Activated CD4-positive, alpha-beta T cell treated with anti-CD3 and anti-CD28 coated beads for 1 hour (primary cell): ENCODE measurements at regions not wholly inside any gene's neighbourhood (a gene's known extent, or its start where the extent isn't known, plus 50 kb on each side); places are given as distances from the start of the nearest gene placed in this dataset.

Source experiments
- DNase-seq: peaks from one replicate; pipeline ENCODE4 v3.0.0-alpha.2; 2020

DNA sequence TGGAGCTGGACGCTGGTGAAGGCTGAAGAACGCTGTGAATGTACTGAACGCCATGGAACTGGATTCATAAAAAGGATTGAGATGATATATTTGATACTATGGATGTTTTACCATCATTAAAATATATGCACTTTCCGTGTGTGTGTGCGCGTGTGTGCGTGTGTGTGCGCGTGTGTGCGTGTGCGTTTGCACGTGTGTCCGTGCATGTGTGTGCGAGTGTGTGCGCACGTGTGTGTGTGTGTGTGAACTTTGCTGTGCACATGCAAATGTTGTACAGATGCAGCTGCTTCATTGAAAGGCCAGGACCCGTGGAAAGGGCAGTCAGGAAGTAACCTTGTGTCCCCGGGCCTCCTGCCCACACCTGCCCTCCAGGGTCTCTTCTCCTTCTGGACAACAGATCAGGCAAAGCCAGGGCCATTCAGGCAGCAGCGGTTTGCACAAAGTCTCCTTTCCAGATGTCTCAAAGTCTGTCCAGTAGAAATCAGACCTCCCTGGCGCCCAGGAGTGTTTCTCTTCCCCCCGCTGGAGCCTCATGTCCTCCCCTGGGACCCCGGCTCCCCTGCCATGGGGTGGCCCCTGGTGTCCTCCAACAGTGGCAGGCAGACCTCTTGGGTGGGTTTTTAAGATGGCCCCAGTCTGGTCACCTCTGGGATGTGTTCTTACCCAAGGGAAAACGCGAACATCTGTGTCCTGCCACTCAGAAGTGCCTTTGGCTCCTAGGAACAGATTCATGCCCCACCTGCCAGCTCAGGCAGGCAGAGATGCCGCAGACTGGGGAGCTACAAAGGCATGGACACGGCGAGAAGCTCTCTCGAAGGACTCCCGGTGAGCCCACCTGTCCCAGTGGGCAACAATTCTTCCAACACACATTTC, 86.1 kb upstream of the GPC1 start:
- no peak for DNase-seq

DNA sequence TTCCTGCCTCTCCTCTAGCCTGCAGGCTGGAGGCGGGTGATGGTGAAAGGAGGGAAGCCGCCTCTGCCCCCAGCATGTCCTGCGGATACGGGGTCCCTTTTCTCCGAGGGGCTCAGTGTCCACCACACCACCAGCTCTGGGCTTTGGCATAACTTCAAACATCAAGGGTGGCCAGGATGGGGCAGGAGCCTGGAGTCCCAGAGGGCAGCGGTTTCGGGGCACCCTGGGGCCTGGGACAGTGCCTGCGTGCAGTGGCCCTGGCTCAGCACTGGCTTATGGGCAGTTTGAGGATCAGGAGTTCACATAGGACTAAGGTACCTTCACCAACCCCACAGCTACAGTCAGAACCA, 85.5 kb upstream of the GPC1 start:
- DNase-seq: no peak

DNA sequence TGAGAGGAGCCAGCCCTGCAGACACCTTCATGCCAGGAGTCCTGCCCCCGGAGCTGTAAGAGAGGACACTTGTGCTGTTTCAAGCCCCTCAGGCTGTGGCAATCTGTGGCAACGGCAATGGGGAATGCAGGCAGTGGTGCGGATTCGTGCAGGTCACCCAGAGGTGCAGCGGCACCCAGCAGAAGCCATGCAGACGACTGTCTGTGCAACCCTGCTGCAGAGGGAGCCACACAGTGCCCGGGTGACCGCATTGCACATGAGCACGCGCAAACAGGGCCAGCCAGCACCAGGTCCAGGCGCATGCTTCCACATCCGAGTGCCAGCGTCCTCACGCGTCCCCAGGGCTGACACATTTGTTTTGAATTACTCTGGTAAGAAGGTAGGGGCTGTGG, 84.8 kb upstream of the GPC1 start:
- no peak for DNase-seq

DNA sequence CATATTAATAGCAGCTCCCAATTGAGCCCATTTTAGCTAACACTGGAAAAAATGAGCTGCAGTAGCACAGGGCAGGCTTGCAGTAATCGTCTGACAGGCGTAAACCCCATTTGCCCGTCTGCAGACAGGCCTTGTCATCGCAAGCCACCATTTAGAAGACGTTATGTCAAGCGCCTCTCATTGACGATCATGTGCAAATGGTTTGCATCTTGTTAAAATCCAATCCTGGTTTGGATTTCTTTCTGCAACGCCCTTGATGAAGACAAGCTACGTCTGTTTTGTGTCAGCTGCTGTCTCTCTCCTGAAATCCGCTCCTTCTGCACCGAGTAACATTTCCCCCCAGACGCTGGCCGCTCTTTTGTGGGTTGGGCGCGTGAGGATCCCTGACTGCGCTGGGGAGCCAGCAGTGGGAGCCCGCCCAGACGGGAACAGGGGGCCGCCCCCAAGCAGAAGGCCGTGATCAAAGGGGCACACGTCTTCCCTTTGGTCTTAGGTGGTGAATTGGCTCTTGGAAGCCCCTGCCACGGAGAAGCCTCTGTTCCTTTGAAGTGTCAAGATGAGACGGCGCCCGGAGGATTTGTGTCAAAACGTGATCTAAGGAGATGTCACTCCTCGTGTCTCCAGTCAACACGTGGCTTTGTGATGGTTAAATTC, 84.2 kb upstream of the GPC1 start:
- DNase-seq: no peak

DNA sequence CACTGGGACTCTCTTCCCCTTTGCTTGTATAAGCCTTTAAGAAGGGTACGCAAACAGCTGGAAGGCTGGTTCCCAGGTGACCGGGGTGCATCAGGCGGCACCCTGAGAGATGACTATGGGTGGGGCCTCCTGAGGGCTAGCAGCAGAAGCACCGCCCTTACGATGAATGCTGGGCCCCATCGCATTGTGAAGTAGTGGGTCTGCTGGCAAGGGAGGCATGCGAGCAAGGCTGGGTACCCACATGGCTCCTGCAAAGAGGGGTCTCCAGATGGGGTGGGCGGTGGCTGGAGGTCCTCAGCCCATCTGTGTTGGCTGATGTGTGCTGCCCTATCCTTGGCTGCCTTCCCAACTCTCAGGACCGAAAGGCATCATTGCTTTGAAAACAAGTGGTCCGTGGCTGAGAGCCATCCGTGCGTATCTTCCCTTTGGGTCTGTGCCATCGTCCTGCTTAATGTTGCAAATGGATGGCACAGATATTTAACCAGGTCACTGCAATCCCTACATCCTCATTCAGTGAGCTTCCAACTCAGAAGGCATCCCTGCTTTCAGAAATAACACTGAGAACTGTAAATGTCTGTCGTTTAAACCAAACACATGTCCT, 83.5 kb upstream of the GPC1 start:
- DNase-seq: no peak

DNA sequence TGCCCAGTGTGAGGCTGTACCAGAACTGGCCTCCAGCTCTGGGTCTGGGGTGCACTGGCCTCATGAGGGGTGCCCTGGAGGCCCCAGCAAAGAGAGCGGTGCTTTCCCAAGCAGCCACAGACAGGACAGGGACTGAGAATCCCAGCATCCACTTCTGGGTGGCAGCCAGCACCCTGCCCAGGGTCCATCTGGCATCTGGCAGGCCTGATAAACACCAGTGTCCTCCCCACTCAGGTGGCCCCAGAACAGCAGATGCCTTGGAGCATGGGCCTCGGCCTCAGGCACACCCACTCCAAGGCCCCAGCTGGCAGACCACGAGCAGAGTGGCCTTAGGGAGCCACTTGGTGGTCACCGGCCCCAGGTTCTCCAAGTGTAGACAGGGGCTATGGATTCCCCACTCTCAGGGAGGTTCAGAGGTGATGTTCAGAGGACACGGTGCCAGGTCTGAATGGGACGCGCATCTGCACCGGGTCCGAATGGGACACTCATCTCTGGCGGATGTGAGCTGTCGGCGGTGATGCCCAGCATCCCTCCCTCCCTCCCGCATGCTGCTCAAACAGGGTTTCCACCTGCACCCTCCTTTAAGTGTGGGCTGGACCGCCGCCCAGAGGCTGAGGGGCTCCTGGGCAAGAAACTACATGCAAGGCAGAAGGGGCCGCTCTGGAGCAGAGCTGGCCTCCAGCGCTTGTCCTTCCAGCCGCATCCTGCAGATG, 82.2 kb upstream of the GPC1 start:
- DNase-seq: no peak

DNA sequence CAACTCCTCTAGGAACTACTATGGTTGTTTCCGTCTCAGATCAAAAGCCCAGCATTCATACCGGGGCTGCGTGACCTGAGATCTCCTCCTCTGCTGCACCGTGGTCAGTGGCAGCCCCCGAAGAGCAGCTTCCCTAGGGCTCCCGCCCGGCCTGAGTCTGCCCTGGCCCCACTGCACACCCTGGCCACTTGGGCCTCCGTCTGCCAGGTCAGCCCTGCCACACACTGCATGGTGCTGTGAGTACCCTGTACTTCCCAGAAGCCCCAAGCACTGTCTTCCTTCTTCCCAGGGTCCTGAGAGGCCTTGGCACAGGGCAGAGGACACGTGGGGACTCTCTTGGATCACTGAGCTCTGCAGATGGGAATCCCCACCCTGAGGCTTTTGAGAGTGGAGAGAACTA, 81.5 kb upstream of the GPC1 start:
- no peak for DNase-seq

DNA sequence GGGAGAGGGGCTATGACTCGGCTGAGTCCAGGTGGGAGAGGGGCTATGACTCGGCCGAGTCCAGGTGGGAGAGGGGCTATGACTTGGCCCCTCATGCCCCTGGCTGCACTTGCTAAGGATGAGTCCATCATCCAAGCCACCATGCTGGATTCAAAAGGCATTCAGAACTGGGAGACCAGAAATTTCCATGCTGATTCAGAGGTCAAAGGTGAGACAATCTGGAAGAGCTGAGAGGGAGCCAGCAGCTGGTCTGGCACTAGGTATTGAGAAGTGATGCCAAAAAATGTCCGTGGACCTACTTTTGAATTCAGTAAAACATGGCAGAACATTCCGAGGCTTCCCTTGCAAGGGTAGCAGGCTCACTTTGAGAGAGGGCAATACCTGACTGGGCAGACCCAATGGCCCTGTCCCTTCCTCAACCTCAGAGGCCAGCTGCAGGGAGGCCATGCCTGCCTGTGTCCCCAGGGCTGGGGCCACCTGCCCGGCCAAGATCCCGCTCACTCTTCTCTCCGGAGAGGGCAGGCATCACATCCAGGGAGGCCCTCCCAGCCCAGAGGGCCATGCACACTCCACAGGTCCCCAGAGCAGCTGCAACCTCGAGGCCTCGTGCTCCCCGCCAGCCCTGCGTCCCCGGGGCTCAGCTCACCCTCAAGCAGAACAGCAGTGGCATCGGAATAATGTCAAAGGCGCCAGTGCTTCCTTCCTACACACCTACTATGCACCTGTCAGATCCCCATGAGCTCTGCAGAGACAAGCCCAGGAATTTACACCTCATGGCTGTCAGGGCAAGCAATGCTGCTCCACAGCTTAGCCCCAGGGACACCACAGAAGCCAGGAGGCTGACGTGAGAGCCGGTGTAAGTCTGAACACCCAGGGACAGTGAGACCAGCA, 80.2 kb upstream of the GPC1 start:
- DNase-seq: no peak

DNA sequence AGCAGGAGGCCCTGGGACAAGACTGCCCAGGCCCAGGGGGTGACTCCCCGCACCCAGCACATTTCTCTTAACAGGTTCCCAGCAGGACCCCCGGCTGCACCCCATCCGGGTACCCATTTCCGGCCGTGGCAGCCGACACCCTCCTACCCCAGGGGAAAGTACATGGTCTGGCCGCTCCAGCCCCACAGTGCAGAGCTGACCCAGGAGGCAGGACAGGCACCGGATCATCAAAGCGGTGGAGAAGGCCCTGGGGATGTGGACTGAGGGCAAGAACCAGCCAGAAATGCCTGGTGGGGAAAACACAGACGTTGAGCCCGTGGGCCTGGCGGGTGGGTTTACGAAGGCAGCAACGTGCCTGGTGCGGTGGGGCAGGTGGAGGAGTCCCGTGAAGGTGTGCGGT, 79.5 kb upstream of the GPC1 start:
- no peak for DNase-seq

DNA sequence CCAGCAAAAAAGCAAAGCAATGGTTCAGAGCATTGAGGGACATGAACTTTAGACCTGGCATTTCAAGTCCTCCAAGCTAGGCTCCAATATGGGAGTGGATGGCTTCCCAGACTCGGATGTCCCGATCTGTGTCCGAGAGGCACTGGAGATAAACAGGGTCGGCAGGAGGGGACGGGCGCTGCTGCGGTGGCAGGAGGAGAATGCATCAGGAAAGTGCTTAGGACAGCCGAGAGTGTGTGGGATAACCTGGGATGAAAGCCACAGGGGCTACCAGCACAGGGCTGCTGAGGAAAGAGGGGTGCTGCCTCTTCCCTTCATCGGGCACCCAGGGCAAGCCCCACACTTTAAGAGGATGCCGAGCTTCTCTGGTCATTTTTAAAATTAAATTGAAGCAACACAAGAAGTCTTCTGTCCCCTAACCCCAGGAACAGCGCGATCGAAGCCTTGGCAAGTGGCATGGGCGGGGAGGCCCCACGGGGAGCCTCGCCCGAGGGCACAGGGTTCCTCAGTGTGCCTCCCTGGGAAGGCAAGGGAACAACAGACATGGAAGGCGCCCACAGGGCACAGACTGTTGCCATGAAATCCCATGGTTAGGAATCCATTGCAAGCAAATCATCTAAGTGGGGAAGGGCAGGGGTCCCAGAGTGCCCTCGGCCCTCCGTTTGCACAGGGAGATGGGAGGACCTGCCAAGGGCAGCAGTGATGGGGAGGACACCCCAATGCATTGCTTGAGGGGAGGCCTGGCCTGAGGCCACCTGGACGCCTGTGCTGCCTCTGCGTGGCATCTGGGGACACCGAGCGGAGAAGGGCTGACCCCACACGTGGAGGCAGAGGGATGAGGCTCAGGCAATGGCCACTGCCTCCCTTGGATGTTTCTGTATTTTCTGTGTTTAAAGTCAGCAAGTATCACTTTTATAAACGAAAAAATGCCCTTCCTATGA, 78.5 kb upstream of the GPC1 start:
- no peak for DNase-seq

DNA sequence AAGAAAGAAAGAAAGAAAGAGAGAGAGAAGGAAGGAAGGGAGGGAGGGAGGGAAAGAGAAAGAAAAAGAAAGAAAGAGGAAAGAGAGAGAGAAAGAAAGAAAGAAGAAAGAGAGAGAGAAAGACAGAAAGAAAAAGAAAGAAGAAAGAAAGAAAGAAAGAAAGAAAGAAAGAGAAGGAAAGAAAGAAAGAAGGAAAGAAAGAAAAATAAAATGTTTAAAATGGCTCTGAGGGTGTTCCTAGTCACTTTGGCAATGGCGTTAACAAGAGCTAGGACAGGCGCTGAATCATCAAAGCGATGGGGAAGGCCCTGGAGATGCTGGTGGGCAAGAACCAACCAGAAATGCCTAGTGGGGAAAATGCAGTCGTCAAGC, 77.8 kb upstream of the GPC1 start:
- no peak for DNase-seq

DNA sequence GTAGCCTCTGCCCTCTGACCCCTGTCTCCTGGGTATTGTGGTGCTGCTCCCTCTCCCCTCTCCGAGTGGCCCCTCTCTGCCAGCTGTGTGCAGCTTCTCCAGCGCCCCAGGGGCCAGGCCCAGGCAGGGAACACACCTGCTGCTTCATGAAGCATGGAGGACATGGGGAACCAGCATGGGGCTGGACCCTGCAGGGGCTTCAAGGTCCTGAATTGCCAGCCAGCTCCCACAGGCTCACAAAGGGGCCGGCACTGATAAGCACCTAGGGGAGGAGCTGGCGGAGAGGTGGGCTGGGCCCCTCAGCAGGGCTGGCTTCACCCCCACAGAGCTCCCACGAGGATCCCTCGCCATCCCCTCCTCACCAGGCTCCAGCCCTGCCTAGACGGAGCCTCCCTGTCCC, 77.4 kb upstream of the GPC1 start:
- no peak for DNase-seq

DNA sequence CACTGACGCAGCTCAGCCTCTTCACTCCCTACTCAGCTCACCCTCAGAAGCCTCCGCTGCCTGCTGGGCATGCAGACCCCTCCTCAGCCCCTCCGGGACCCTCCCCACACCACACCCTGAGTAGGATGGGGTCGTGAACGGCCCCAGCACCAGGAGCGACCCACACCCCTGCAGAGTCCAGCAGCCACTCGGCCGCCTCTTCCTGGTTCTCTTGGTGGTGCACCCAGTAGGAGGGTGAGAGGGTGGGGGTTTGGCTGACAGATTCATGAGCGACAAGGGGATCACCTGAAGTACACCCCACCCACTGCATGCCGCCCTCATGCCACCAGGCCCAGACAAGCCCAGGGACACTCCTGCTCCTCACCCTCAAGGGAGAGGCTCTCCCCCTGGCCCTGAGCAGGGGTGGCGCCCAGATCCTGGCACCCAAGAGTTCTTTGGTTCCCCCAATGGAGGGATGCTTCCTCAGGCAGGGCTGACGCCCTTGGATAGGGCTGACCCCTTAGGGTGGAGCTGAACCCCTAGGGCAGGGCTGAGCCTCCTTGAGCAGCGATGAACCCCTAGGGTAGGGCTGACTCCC, 76.6 kb upstream of the GPC1 start:
- DNase-seq: no peak

DNA sequence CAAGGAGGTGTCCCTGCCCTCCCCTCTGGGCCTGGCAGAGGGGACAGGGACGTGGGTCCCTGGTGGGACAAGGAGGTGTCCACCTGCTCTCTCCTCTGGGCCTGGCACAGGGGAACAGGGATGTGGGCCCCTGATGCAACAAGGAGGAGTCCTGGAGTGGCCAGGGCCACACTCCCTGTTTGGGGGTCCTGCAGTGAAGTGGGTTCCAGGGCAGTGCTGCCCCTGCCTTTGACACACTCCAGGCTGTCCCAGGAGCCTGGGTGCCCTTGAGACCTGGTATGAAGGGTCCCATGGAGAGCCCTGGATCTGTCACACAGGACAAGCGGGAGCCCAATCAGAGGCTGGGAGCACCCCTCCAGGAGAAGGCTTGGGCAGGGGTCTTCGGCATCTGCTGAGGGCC, 75.8 kb upstream of the GPC1 start:
- DNase-seq: no peak

DNA sequence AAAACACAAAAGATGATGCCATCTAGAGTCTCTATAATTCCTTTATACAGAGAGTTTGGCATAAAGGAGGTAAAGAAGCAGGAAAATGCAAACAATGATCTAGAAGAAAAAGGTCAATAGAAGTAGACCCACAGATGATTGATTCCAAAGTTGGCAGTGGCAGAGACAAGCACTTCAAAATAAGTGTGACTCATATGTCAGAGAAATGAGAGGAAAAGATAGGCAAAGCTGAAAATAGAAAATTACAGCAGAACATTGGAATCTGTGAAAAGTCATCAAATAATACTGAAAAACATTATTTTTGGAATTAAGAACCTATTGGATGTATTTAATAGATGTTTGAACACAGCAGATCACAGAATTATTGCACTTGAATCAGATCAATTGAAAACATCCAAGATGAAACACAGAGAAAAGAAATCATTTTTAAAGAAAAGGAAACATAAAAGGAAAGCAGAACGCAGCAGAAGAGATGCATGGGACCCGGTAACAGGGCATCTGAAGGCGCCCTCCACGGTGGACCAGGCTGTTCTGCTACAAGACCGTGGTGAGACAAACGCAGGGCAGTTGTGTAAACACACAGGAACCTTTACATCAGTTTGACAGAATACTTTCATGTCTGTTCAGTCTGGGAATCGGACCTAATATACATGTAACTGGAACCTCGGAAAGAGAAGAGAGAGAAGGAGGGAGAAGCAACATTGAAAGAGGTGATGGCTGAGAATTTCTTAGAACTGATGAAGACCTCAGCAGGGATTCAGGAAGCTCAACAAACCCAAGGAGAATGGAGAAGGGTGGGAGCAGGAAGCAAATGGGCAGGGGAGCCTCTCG, 74.6 kb upstream of the GPC1 start:
- DNase-seq: no peak

DNA sequence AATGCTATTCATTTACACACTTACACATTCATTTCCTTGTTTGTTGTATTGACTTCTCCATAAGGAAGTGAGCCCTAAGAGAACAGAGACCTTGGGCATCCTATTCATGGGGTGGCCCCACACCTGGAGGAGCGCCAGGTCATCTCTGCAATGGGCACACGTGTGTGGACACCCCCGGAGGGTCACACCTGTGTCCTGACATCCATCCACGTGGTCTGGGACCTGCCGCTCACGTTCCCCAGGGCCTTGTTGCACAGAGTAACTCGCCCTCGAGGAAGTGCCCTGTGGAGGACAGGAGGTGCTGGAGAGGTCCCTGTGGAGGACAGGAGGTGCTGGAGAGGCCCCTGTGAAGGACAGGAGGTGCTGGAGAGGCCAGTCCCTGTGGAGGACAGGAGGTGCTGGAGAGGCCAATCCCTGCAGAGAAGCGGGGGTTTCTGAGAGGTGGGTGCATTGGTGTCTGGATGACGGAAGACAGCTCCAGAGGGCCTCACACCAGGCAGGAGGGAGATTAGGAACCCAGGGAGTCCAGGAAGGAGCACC, 73.2 kb upstream of the GPC1 start:
- DNase-seq: no peak

DNA sequence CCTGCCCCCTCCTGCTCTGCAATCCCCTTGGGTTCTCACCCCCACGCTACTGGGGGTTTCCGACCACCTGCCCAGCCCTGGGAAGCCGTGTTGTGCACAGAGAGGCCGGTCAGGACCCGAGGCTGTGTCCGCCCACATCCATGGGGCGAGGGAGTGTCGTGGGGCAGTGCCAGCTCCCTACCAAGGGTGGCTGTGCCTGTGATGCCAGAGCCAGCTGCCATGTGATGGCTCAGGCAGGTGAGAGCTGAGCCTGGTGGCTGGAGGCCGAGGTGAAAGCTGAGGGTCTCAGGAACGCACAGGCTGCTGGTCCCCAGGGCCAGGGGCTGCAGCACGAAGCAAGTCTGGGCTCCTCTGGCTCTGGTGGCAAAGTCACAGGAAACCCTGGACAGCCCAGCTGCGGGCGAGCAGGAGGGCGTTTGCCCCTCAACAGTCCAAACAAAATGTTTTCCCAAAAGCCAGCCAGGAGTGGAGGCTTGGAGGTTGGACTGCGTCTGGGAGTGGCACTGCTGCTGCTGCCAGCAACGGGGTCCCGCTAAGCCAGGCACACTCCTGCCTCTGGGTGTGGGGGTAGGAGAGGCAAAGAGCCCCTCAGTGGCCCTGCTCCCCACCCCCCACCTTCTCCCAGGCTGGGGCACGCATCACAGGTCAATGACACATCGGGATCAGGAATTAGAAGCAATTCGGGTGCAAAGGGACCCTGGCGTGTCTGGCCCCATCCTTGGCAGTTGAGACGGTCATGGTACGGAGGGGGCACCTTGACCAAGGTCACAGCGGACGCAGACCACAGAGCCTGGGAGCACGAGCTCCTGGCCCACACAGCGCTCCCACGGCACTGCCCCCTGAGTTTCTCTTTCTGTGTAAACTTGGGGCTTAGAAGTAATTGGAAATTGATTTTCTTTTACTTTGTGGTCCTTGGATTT, 72.4 kb upstream of the GPC1 start:
- DNase-seq: no peak

DNA sequence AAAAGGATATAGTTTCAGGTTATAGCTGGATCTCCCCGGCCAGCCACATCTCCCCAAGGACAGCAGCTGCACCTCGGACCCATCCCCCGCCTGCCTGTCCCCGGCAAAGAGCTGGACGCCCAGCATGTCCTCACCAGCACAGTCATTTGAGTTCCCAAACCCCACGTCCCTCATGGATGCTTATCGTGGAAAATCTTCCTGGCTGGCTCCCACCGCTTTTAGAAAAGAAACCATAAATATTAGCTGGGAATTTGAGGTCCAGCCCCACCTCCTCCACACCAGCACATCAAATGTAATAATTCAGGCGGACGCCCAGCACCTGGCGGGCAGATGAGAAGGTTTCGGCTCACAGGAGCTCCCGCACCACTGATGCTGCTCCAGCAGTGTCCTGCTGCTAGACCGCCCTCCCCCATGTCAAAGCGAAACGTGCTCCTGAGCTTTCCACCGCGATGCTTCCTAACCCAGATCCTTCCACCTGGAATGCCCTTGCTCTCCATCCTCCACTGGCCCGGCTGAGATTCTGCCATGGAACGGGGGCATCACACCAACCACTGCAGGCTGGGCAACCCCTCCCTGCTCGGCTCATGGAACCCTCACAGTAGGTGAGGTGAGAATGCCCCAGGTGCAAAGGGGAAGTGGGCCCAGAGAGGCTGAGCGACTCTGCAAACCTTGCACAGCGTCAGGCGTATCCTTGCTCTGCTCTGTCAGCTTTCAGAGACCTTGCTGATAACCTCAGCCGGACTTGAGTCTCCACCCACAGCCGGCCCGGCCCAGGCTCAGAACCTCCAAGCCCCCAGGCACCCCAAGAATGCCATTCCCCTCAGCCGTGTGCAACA, 71.5 kb upstream of the GPC1 start:
- DNase-seq: no peak
